ENCODE measurements at regions not wholly inside any gene's neighbourhood (a gene's known extent, or its start where the extent isn't known, plus 50 kb on each side); places are given as distances from the start of the nearest gene placed in this dataset.

DNA sequence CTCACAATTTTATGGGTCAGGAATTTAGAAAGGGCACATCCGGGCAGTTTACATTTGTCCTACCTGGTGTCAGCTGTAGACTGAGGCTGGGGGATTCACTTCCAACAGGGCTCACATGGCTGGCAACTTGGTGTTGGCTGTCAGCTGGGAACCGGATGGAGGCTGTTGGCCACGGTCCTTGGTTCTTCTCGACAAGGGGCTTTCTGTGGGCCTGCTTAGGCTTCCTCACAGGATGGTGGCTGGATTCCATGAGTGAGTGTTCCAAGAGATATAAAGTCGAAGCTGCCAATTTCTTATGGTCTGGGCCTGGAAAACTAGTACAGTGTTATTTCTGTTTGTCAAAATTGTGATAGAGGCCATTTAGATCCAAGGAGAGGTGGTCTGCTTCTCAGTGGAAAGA is 127.9 kb downstream of the PTCSC3 start:
- TF ChIP-seq TOX (CRISPR knock-in tag; IDR thresholded peaks at IDR 0.05; ENCODE audit: borderline replicate concordance) (no peak), ZNF70 (CRISPR knock-in tag; IDR thresholded peaks at IDR 0.05) (no peak), ZNF565 (CRISPR knock-in tag; conservative IDR thresholded peaks at IDR 0.05; ENCODE audit: low read depth) (no peak), RARB (CRISPR knock-in tag; IDR thresholded peaks at IDR 0.05) (no peak), BACH2 (CRISPR knock-in tag; IDR thresholded peaks at IDR 0.05; ENCODE audit: borderline replicate concordance) (no peak), ZC3H10 (CRISPR knock-in tag; IDR thresholded peaks at IDR 0.05) (no peak)
- no peak for ATAC-seq

DNA sequence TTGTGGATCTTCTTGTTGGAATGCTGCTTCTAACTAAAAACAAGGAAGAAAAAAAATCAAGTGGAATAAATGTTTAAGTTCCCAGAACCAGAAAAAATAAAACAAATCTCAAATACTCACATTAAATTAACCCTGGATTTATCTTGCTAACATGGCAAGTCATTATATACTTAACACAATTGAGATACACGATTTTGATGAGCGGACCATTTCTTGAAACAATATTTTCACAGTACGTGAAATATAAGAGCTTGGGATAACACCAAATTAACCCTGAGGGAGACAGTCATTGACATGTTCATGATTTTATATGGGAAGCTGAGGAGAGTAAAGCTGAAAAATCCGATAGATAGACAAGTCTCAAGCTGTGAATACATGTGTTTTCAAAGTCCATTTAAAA is 128.6 kb downstream of the PTCSC3 start:
- TF ChIP-seq RARB (CRISPR knock-in tag; IDR thresholded peaks at IDR 0.05) (no peak), ESRRG (CRISPR knock-in tag; IDR thresholded peaks at IDR 0.05) (no peak), ZNF8 (CRISPR knock-in tag; IDR thresholded peaks at IDR 0.05) (no peak), ZNF565 (CRISPR knock-in tag; conservative IDR thresholded peaks at IDR 0.05; ENCODE audit: low read depth) (no peak), TOX (CRISPR knock-in tag; IDR thresholded peaks at IDR 0.05; ENCODE audit: borderline replicate concordance) (no peak), ZNF70 (CRISPR knock-in tag; IDR thresholded peaks at IDR 0.05) (no peak), PPARA (CRISPR knock-in tag; IDR thresholded peaks at IDR 0.05; ENCODE audit: borderline replicate concordance) (no peak), ARNTL (CRISPR knock-in tag; IDR thresholded peaks at IDR 0.05; ENCODE audit: borderline replicate concordance, low read depth) (no peak), GLIS3 (CRISPR knock-in tag; IDR thresholded peaks at IDR 0.05) (no peak), BACH2 (CRISPR knock-in tag; IDR thresholded peaks at IDR 0.05; ENCODE audit: borderline replicate concordance) (no peak), TCF4 (CRISPR knock-in tag; IDR thresholded peaks at IDR 0.05; ENCODE audit: borderline replicate concordance) (no peak), ZC3H10 (CRISPR knock-in tag; IDR thresholded peaks at IDR 0.05) (no peak)
- TF ChIP-seq, protein P1, sequence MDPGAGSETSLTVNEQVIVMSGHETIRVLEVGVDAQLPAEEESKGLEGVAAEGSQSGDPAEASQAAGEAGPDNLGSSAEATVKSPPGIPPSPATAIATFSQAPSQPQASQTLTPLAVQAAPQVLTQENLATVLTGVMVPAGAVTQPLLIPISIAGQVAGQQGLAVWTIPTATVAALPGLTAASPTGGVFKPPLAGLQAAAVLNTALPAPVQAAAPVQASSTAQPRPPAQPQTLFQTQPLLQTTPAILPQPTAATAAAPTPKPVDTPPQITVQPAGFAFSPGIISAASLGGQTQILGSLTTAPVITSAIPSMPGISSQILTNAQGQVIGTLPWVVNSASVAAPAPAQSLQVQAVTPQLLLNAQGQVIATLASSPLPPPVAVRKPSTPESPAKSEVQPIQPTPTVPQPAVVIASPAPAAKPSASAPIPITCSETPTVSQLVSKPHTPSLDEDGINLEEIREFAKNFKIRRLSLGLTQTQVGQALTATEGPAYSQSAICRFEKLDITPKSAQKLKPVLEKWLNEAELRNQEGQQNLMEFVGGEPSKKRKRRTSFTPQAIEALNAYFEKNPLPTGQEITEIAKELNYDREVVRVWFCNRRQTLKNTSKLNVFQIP (CRISPR knock-in tag; IDR thresholded peaks at IDR 0.05; ENCODE audit: borderline replicate concordance, low read depth): no peak
- TF ChIP-seq, protein P2, sequence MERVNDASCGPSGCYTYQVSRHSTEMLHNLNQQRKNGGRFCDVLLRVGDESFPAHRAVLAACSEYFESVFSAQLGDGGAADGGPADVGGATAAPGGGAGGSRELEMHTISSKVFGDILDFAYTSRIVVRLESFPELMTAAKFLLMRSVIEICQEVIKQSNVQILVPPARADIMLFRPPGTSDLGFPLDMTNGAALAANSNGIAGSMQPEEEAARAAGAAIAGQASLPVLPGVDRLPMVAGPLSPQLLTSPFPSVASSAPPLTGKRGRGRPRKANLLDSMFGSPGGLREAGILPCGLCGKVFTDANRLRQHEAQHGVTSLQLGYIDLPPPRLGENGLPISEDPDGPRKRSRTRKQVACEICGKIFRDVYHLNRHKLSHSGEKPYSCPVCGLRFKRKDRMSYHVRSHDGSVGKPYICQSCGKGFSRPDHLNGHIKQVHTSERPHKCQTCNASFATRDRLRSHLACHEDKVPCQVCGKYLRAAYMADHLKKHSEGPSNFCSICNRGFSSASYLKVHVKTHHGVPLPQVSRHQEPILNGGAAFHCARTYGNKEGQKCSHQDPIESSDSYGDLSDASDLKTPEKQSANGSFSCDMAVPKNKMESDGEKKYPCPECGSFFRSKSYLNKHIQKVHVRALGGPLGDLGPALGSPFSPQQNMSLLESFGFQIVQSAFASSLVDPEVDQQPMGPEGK (CRISPR knock-in tag; IDR thresholded peaks at IDR 0.05; ENCODE audit: borderline replicate concordance): no peak
- no peak for ATAC-seq

DNA sequence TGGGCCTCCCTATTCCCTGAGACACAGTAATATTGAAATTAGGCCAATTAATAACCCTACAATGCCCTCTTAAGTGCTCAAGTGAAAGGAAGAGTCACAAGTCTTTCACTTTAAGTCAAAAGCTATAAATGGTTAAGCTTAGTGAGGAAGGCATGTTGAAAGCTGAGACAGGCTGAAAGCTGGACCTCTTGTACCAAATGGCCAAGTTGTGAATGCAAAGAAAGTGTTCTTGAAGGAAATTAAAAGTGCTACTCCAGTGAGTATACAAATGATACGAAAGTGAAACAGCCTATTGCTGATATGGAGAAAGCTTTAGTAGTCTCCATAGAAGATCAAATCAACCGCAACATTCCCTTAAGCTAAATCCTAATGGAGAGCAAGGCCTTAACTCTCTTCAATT is 140.8 kb downstream of the PTCSC3 start:
- ATAC-seq: no peak
- TF ChIP-seq ESRRG (CRISPR knock-in tag; IDR thresholded peaks at IDR 0.05): no peak
- TF ChIP-seq CSDC2 (CRISPR knock-in tag; IDR thresholded peaks at IDR 0.05): no peak
- TF ChIP-seq TOX (CRISPR knock-in tag; IDR thresholded peaks at IDR 0.05; ENCODE audit: borderline replicate concordance): no peak
- TF ChIP-seq ZNF70 (CRISPR knock-in tag; IDR thresholded peaks at IDR 0.05): no peak
- no peak for TF ChIP-seq ARNTL (CRISPR knock-in tag; IDR thresholded peaks at IDR 0.05; ENCODE audit: borderline replicate concordance, low read depth)
- no peak for TF ChIP-seq ZC3H10 (CRISPR knock-in tag; IDR thresholded peaks at IDR 0.05)
- TF ChIP-seq GLIS3 (CRISPR knock-in tag; IDR thresholded peaks at IDR 0.05): no peak
- TF ChIP-seq ZNF565 (CRISPR knock-in tag; conservative IDR thresholded peaks at IDR 0.05; ENCODE audit: low read depth): no peak

DNA sequence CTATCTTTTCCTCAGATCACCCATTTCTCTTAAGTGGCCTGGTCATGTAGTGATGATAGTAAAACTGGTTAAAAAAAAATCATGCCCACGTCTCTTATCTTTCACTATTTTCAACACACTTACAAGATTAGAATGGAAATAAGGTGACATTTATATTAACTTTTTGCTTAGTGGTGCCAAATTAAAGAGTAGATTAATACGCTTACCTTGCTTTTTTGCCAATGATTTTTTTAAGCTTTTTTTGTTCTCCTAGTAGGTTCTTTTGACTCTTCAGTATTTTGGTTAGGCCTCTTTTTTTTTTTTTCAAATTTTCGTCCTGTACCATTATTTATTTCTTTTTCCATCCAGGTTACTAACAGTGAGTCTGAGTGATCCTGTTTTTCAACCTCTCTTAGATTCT is 147.9 kb downstream of the PTCSC3 start:
- no peak for TF ChIP-seq CSDC2 (CRISPR knock-in tag; IDR thresholded peaks at IDR 0.05)
- no peak for TF ChIP-seq ZNF565 (CRISPR knock-in tag; conservative IDR thresholded peaks at IDR 0.05; ENCODE audit: low read depth)
- TF ChIP-seq, protein P2 (CRISPR knock-in tag; IDR thresholded peaks at IDR 0.05; ENCODE audit: borderline replicate concordance): no peak
- TF ChIP-seq ZNF70 (CRISPR knock-in tag; IDR thresholded peaks at IDR 0.05): no peak
- TF ChIP-seq ZFP30 (CRISPR knock-in tag; IDR thresholded peaks at IDR 0.05): no peak
- no peak for TF ChIP-seq ARNTL (CRISPR knock-in tag; IDR thresholded peaks at IDR 0.05; ENCODE audit: borderline replicate concordance, low read depth)
- no peak for ATAC-seq

DNA sequence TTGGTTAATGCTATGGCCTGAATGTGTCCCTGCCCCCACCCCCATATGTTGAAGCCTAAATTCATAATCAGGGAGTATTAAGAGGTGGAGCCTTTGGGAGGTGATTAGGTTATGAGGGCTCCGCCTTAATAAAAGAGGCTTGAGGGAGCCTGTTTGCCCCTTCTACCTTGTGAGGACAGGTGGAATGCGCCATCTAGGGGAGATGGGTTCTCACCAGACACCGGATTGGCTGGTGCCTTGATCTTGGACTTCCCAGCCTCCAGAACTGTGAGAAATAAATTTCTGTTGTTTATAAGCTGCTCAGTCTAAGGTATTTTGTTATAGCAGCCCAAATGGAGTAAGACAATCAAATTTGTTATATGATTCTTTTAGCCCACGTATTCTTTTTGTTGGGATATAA is 148.3 kb downstream of the PTCSC3 start:
- TF ChIP-seq ZFP30 (CRISPR knock-in tag; IDR thresholded peaks at IDR 0.05): no peak
- TF ChIP-seq, protein P3, sequence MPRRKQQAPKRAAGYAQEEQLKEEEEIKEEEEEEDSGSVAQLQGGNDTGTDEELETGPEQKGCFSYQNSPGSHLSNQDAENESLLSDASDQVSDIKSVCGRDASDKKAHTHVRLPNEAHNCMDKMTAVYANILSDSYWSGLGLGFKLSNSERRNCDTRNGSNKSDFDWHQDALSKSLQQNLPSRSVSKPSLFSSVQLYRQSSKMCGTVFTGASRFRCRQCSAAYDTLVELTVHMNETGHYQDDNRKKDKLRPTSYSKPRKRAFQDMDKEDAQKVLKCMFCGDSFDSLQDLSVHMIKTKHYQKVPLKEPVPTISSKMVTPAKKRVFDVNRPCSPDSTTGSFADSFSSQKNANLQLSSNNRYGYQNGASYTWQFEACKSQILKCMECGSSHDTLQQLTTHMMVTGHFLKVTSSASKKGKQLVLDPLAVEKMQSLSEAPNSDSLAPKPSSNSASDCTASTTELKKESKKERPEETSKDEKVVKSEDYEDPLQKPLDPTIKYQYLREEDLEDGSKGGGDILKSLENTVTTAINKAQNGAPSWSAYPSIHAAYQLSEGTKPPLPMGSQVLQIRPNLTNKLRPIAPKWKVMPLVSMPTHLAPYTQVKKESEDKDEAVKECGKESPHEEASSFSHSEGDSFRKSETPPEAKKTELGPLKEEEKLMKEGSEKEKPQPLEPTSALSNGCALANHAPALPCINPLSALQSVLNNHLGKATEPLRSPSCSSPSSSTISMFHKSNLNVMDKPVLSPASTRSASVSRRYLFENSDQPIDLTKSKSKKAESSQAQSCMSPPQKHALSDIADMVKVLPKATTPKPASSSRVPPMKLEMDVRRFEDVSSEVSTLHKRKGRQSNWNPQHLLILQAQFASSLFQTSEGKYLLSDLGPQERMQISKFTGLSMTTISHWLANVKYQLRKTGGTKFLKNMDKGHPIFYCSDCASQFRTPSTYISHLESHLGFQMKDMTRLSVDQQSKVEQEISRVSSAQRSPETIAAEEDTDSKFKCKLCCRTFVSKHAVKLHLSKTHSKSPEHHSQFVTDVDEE (CRISPR knock-in tag; IDR thresholded peaks at IDR 0.05): no peak
- no peak for TF ChIP-seq TCF4 (CRISPR knock-in tag; IDR thresholded peaks at IDR 0.05; ENCODE audit: borderline replicate concordance)
- no peak for TF ChIP-seq ZNF70 (CRISPR knock-in tag; IDR thresholded peaks at IDR 0.05)
- TF ChIP-seq ZFP3 (CRISPR knock-in tag; IDR thresholded peaks at IDR 0.05): no peak
- no peak for TF ChIP-seq GLIS3 (CRISPR knock-in tag; IDR thresholded peaks at IDR 0.05)
- TF ChIP-seq ESRRG (CRISPR knock-in tag; IDR thresholded peaks at IDR 0.05): no peak
- TF ChIP-seq ZC3H10 (CRISPR knock-in tag; IDR thresholded peaks at IDR 0.05): no peak
- TF ChIP-seq OSR1 (CRISPR knock-in tag; IDR thresholded peaks at IDR 0.05): no peak
- TF ChIP-seq ISL1 (CRISPR knock-in tag; IDR thresholded peaks at IDR 0.05): no peak
- TF ChIP-seq PPARA (CRISPR knock-in tag; IDR thresholded peaks at IDR 0.05; ENCODE audit: borderline replicate concordance): no peak
- no peak for TF ChIP-seq BACH2 (CRISPR knock-in tag; IDR thresholded peaks at IDR 0.05; ENCODE audit: borderline replicate concordance)
- TF ChIP-seq, protein P4, sequence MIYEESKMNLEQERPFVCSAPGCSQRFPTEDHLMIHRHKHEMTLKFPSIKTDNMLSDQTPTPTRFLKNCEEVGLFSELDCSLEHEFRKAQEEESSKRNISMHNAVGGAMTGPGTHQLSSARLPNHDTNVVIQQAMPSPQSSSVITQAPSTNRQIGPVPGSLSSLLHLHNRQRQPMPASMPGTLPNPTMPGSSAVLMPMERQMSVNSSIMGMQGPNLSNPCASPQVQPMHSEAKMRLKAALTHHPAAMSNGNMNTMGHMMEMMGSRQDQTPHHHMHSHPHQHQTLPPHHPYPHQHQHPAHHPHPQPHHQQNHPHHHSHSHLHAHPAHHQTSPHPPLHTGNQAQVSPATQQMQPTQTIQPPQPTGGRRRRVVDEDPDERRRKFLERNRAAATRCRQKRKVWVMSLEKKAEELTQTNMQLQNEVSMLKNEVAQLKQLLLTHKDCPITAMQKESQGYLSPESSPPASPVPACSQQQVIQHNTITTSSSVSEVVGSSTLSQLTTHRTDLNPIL (CRISPR knock-in tag; IDR thresholded peaks at IDR 0.05; ENCODE audit: low read depth): no peak
- no peak for ATAC-seq
